ENCODE measurements at regions not wholly inside any gene's neighbourhood (a gene's known extent, or its start where the extent isn't known, plus 50 kb on each side); places are given as distances from the start of the nearest gene placed in this dataset.

GRCh38 chr9:519579-519978 lies 304.9 kb downstream of the DOCK8 start:
- CTCF ChIA-PET (ENCODE audit: low intra/inter-chr PET ratio, low total read pairs): no interaction called here
- no peaks in the 10 kb centered on the region for H3K27me3 ChIP-seq (ENCODE audit: control insufficient read depth in 1 of 2, insufficient read depth in 2 of 2, low read length in 2 of 2)
- no peak for ATAC-seq
- TF ChIP-seq ZNF143 (CRISPR knock-in tag; IDR thresholded peaks at IDR 0.05): no peak
- no peak for TF ChIP-seq ZBTB49 (CRISPR knock-in tag; IDR thresholded peaks at IDR 0.05; ENCODE audit: borderline replicate concordance)
- TF ChIP-seq CREB3 (CRISPR knock-in tag; IDR thresholded peaks at IDR 0.05): no peak
- TF ChIP-seq RBM39 (IDR thresholded peaks at IDR 0.05; ENCODE audit: low read depth, low read length, poor library complexity, severe bottlenecking): no peak
- H3K36me3 ChIP-seq (replicated peaks in 1 of 2; ENCODE audit: control insufficient read depth in 1 of 2, insufficient read depth in 2 of 2, low read length in 2 of 2): no peaks in the 10 kb centered on the region
- H3K9ac ChIP-seq (ENCODE audit: insufficient read depth, low read depth, low read length): no peak overlapping the region
- intact Hi-C loops (cut with micrococcal nuclease; ENCODE audit: unreplicated experiment) (no loop called here), in situ Hi-C loops (cut with HindIII; ENCODE audit: extremely low pct_ligation_motif_present, low pct_unique_long_range_greater_than_20kb) (no loop called here)
- BruUV-seq (replicated peaks): no TSS peak
- H4K20me1 ChIP-seq (ENCODE audit: insufficient read depth, low read length): no peaks in the 10 kb centered on the region
- WGBS (ENCODE audit: low lambda C conversion rate): 34% methylated on average over 3 of the region's 3 CpGs
- H3K4me1 ChIP-seq (ENCODE audit: insufficient read depth, low read length): peaks cover 13% of the 10 kb centered on the region
- no peak overlapping the region for H3K27ac ChIP-seq (ENCODE audit: extremely low read length, insufficient read depth, low read length)
- POLR2A ChIA-PET: no interaction called here
- no peak overlapping the region for H3K4me3 ChIP-seq (replicated peaks in 1 of 3; ENCODE audit: insufficient read depth in 1 of 3, low read depth in 2 of 3, low read length in 3 of 3)
- no peak for DNase-seq (ENCODE audit: low spot score)
- H2AFZ ChIP-seq (ENCODE audit: low read length): no peak overlapping the region
- no peaks in the 10 kb centered on the region for H3K79me2 ChIP-seq (ENCODE audit: insufficient read depth, low read length)
- no peaks in the 10 kb centered on the region for H3K9me3 ChIP-seq (ENCODE audit: low read length)
- FAIRE-seq: no peak
- no peak overlapping the region for H3K4me2 ChIP-seq (ENCODE audit: low read depth, low read length)

GRCh38 chr9:520302-520701 lies 305.6 kb downstream of the DOCK8 start:
- Histone ChIP-seq H3K4me2 (ENCODE audit: low read depth, low read length) (no peak overlapping the region), H3K9me3 (ENCODE audit: low read length) (no peaks in the 10 kb centered on the region), H3K4me3 (replicated peaks in 1 of 3; ENCODE audit: insufficient read depth in 1 of 3, low read depth in 2 of 3, low read length in 3 of 3) (no peak overlapping the region), H3K27ac (ENCODE audit: extremely low read length, insufficient read depth, low read length) (no peak overlapping the region), H2AFZ (ENCODE audit: low read length) (no peak overlapping the region), H4K20me1 (ENCODE audit: insufficient read depth, low read length) (no peaks in the 10 kb centered on the region), H3K36me3 (replicated peaks in 1 of 2; ENCODE audit: control insufficient read depth in 1 of 2, insufficient read depth in 2 of 2, low read length in 2 of 2) (no peaks in the 10 kb centered on the region), H3K27me3 (ENCODE audit: control insufficient read depth in 1 of 2, insufficient read depth in 2 of 2, low read length in 2 of 2) (no peaks in the 10 kb centered on the region), H3K4me1 (ENCODE audit: insufficient read depth, low read length) (peaks cover 13% of the 10 kb centered on the region), H3K79me2 (ENCODE audit: insufficient read depth, low read length) (no peaks in the 10 kb centered on the region), H3K9ac (ENCODE audit: insufficient read depth, low read depth, low read length) (no peak overlapping the region)
- WGBS (ENCODE audit: low lambda C conversion rate): 42% methylated on average over 3 of the region's 3 CpGs
- FAIRE-seq (no peak), DNase-seq (ENCODE audit: low spot score) (no peak), ATAC-seq (no peak)
- in situ Hi-C loops (cut with HindIII; ENCODE audit: extremely low pct_ligation_motif_present, low pct_unique_long_range_greater_than_20kb) (no loop called here), intact Hi-C loops (cut with micrococcal nuclease; ENCODE audit: unreplicated experiment) (no loop called here)
- ChIA-PET CTCF (ENCODE audit: low intra/inter-chr PET ratio, low total read pairs) (no interaction called here), POLR2A (no interaction called here)
- no TSS peak for BruUV-seq (replicated peaks)
- TF ChIP-seq RORA (CRISPR knock-in tag; IDR thresholded peaks at IDR 0.05) (no peak), THAP9 (CRISPR knock-in tag; IDR thresholded peaks at IDR 0.05; ENCODE audit: borderline replicate concordance) (no peak), USF2 (IDR thresholded peaks at IDR 0.05; ENCODE audit: low read depth, low read length) (0 out of 2 replicates have a peak, but pooled peaks have one; percentile 10), USF2 (CRISPR knock-in tag; IDR thresholded peaks at IDR 0.05; ENCODE audit: borderline replicate concordance) (no peak), NRL (CRISPR knock-in tag; IDR thresholded peaks at IDR 0.05; ENCODE audit: borderline replicate concordance) (no peak), RAD51 (IDR thresholded peaks at IDR 0.05; ENCODE audit: borderline replicate concordance) (peak; percentile 80)

Measured in HepG2 (cell line).